HG03159 (cell line): ENCODE measurements at regions not wholly inside any gene's neighbourhood (a gene's known extent, or its start where the extent isn't known, plus 50 kb on each side); places are given as distances from the start of the nearest gene placed in this dataset.
"Not testable (repeated sequence)": the region's sequence is repeated elsewhere in the genome, so short reads cannot be mapped to it uniquely, and the experiment has no call there.

ENCODE experiments used
- ATAC-seq: cut with Tn5 transposase; IDR thresholded peaks from one replicate; pipeline ENCODE4 v1.9.1; 2021; ENCODE audit warnings: mild to moderate bottlenecking, moderate library complexity; ENCODE audit not compliant: unreplicated experiment

DNA sequence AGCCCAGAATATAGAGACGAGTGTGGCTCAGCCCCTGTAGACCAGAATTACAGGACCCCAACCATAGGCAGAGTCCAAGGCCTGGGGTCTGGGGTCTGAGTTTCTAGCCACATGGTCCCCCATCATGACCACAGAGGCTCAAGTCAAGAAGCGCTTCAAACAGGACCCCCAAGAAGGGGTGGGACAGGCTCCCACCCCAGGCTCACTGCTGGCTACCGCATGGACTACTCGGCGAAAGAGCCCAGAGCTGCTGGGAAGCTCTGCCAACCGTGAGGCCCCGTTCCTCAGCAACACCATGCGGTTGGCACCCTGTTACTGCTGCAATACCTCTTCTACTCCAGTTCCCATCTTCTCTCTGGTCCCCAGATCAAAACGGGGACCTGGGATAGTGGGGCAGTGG, 254.8 kb downstream of the TEX29 start:
- ATAC-seq = no peak

- ATAC-seq = no peak
Observed at GRCh38 chr13:111575719-111576118, 255.3 kb downstream of the TEX29 start.

- ATAC-seq = no peak
Observed at GRCh38 chr13:111577208-111577828, 256.9 kb downstream of the TEX29 start.

GRCh38 chr13:111577956-111578605, 257.6 kb downstream of the TEX29 start:
- ATAC-seq = no peak

DNA sequence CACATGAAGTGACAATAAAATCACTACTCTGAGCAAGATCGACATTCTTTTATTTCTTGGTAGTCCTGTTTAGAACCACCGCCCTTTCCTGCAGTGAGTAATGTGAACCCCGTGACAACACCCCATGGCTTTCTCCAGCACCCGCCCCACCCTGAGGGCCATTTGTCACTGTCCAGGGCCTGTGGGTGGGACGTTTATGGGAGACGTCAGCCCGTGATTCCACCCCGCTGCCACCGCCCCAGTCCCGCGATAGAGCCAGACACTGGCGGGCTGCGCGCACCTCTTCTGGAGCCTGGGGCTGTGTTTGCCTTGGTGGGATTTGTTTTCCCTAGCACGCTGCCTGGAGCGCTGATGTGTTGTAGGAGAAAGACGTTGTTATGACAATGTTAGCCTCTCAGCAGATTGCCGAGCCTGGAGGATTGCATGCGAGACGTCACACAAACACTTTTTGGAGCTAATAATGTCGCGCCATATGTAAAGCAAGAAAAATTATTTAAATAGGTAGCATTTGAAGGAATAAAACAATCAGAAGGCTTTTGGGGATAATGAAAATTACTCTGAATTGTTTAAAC, 263.7 kb downstream of the TEX29 start:
- ATAC-seq = no peak

- ATAC-seq = no peak
Observed at GRCh38 chr13:111584870-111585269, 264.4 kb downstream of the TEX29 start.

GRCh38 chr13:111586291-111586690, 265.8 kb downstream of the TEX29 start:
- no peak for ATAC-seq

DNA sequence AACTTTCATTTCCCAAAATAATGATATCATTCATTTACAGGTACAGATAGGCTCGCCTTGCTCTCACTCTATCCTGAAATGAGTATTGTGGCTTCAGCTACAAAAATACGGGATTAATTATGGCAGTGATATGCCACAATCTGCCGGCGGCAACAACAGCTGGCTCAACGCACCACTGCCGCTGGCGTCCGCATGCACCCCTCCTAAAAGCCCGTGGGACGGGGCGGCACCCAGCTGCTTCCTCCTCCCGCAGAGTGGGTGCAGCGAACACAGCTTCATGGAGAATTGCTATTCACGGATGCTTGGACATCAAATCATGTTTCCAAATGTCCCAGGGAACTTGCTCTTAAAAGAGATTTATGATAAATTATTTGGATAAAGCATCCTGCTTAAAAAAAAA, 266.8 kb downstream of the TEX29 start:
- no peak for ATAC-seq

GRCh38 chr13:111589321-111589720, 268.9 kb downstream of the TEX29 start:
- no peak for ATAC-seq

DNA sequence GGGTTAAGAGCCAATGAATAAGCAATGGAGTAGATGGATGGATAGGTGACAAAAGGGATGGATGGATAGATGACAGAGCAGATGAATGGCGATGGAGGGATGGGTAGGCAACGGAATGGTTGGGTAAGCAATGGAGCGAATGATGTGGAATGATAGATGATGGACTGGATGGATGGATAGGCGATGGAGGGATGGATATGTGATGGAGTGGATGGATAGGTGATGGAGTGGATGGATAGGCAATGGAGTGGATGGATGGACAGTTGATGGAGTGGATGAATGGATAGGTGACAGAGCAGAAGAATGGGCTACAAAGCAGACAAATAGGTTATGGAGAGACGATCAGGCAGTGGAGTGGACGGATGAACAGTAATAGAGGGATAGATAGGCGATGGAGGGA, 269.6 kb downstream of the TEX29 start:
- ATAC-seq = no peak

DNA sequence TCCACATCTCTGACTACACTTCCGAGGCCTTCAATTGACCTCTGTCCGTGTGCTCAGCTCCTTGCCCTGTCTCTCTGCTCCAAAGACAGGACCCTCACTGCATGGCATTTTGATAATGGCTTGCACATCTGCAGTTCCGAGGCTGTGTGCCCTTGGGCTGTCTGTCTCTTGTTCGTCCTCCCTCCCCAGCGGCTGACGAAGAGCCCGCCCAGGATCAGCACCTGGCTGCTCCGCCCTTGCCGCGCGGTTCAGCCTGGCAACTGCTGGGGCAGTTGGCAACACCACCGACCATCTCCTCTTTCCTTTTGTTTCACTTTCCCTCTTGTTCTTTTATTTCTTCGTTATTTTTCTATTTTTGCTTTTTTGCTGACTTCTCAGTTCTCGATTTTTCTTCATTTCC, 270.4 kb downstream of the TEX29 start:
- no peak for ATAC-seq

GRCh38 chr13:111593490-111593889, 273.0 kb downstream of the TEX29 start:
- not testable (repeated sequence) for ATAC-seq

DNA sequence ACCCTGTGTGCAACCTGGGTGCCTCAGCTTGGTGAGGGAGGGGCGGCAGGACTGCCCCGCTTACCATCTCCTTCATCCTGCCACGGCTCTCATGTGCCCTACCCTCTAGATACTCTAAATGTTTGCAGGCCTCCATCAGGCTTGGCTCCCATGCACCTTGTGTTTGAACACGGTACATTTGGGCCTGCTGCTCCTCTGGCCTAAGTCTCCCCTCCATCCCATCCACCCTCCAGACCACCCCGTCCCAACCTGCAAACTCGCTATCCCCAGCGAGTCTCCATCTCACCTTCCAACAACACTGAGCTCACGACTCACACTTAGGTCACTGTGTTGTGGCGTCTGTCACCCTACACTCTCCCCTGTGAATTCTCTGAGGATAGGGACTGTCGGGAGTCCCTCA, 274.2 kb downstream of the TEX29 start:
- ATAC-seq = no peak

DNA sequence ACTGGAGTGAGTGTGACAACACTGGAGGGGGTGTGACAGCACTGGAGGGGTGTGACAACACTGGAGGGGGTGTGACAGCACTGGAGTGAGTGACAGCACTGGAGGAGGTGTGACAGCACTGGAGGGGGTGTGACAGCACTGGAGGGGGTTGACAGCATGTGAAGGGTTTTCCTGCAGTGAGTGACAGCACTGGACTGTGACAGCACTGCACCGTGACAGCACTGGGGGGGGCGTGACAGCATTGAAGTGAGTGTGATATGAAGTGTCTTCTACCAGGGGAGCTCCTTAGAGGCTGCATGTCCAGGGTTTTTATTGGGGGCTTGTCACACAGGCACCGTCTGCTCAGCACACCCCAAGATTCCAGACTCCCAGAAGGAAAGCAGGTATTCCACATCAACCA, 274.8 kb downstream of the TEX29 start:
- ATAC-seq = no peak

GRCh38 chr13:111595791-111596190, 275.3 kb downstream of the TEX29 start:
- ATAC-seq = no peak

GRCh38 chr13:111597191-111597611, 276.8 kb downstream of the TEX29 start:
- ATAC-seq = no peak

- ATAC-seq = no peak
Observed at GRCh38 chr13:111597618-111598017, 277.2 kb downstream of the TEX29 start.

- no peak for ATAC-seq
Observed at GRCh38 chr13:111598747-111599146, 278.3 kb downstream of the TEX29 start.

DNA sequence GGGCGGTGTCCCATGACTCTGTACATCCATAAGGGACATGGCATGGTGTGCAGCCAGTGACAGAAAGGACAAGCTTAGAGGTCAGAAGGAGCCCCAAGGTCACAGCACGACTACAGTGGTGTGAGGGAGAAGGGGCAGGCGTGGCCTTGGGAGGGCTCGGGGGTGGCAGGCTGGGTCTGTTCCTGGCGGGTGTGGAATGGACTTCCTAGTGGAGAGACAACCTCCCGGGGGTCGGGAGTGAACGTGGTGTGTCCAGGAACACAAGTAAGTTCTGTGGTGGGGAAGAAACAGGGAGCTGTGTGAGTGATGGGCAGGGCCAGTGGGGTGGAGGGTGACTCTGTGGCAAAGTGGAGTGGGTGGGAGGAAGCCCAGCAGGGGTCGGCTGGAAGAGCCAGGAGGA, 279.3 kb downstream of the TEX29 start:
- no peak for ATAC-seq

DNA sequence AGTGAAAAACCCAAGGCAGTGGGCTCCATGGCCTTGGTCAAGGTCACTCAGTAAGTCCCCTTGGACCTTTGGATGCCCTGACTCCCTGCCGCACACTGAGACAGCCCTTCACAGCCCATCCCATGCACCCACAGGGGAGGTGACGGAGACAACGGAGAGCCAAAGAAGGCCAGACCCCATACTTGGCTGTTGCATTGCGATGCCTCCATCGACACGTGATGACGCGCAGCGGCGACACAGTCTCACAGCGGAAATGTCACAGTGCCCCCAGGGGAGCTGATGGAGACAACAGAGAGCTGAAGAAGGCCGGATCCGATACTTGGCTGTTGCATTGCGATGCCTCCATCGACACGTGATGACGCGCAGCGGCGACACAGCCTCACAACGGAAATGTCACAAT, 282.4 kb downstream of the TEX29 start:
- no peak for ATAC-seq

DNA sequence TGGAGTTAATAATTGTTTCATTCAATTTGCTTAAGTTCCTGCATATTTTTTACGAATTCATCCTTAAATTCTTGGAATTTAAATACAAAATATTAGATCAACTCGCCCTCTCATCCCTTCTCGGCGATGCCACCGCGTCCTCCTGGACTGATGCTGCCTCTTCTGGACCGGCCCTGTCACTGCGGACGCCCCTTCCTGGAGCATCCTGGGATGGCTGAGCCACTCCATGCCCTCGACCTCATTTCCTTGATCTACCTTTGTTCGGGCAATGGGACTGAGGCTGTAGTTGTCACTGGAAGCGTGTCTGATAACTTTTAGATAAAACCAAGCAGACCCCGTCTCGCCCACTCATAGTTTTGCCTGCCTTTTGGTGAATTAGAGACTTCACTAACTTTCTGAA, 283.7 kb downstream of the TEX29 start:
- no peak for ATAC-seq

- no peak for ATAC-seq
Observed at GRCh38 chr13:111608556-111608955, 288.1 kb downstream of the TEX29 start.

- ATAC-seq = no peak
Observed at GRCh38 chr13:111609631-111610030, 289.2 kb downstream of the TEX29 start.
